CD4-positive, alpha-beta T cell (primary cell): ENCODE measurements at regions not wholly inside any gene's neighbourhood (a gene's known extent, or its start where the extent isn't known, plus 50 kb on each side); places are given as distances from the start of the nearest gene placed in this dataset.

Experiments
- ATAC-seq: fragments of 200-7000 bp; cut with Tn5 transposase; one replicate; pipeline ENCODE4 v1.10.0; 2022; ENCODE audit warnings: mild to moderate bottlenecking; ENCODE audit not compliant: poor library complexity
- CTCF ChIA-PET: fragments of 350-600 bp; sonication (Branson Sonifier 250); formaldehyde crosslinking; loops from one replicate; lab custom pipeline; 2021; ENCODE audit warnings: antibody characterized with exemption, inconsistent platforms; lab: Charles Lee
- POLR2A ChIA-PET: fragments of 350-600 bp; sonication (Branson Sonifier 250); formaldehyde crosslinking; loops from one replicate; lab custom pipeline; 2021; ENCODE audit warnings: antibody characterized with exemption, inconsistent platforms; lab: Charles Lee
- DNase-seq, 14 experiments: peaks; one replicate each; pipeline ENCODE4 v3.0.0-alpha.2; 2013 to 2020; ENCODE audit warnings: mixed read lengths in 2 of 14
- H3K27ac ChIP-seq, 2 donors: one replicate each; pipeline versions ENCODE4 v1.5.1 to v1.7.0; 2013; ENCODE audit warnings: low read length in 2 of 2, low read depth in 1 of 2, mild to moderate bottlenecking in 1 of 2
- H3K27me3 ChIP-seq, 2 experiments: 1 replicate in 1 of 2; 2 replicates in 1 of 2; pipeline versions ENCODE4 v1.6.1 to v1.7.0; 2013; ENCODE audit warnings: low read length in 2 of 2, control low read depth in 1 of 2, mild to moderate bottlenecking in 1 of 2, moderate library complexity in 1 of 2; ENCODE audit not compliant: insufficient read depth in 2 of 2, control insufficient read depth in 1 of 2
- H3K36me3 ChIP-seq: one replicate; pipeline ENCODE4 v1.6.1; 2013; ENCODE audit warnings: low read length, control low read depth; ENCODE audit not compliant: insufficient read depth
- H3K4me1 ChIP-seq: one replicate; pipeline ENCODE4 v1.6.1; 2013; ENCODE audit warnings: low read length, control low read depth; ENCODE audit not compliant: insufficient read depth
- H3K4me3 ChIP-seq: one replicate; pipeline ENCODE4 v1.5.1; 2013; ENCODE audit warnings: mild to moderate bottlenecking, low read length, moderate library complexity
- H3K9me3 ChIP-seq, 2 experiments: 1 replicate in 1 of 2; 2 replicates in 1 of 2; pipeline versions ENCODE4 v1.6.1 to v1.7.0; 2013; ENCODE audit warnings: low read length in 2 of 2, mild to moderate bottlenecking in 2 of 2, control low read depth in 1 of 2, moderate library complexity in 1 of 2; ENCODE audit not compliant: control insufficient read depth in 1 of 2, insufficient read depth in 1 of 2
- H3K27ac Mint-ChIP-seq: one replicate; pipeline ENCODE4 v1.8.0; 2020; ENCODE audit warnings: mixed read lengths
- H3K27me3 Mint-ChIP-seq: one replicate; pipeline ENCODE4 v1.8.0; 2021; ENCODE audit warnings: mixed read lengths
- H3K36me3 Mint-ChIP-seq: one replicate; pipeline ENCODE4 v1.8.0; 2021; ENCODE audit warnings: low read depth, mixed read lengths
- H3K4me1 Mint-ChIP-seq: one replicate; pipeline ENCODE4 v1.8.0; 2021; ENCODE audit warnings: low read depth, mixed read lengths
- H3K4me3 Mint-ChIP-seq: one replicate; pipeline ENCODE4 v1.8.0; 2020; ENCODE audit warnings: mild to moderate bottlenecking, mixed read lengths
- H3K9me3 Mint-ChIP-seq: one replicate; pipeline ENCODE4 v1.8.0; 2020; ENCODE audit warnings: mixed read lengths
- intact Hi-C, 2 experiments: fragments of 100-400 bp; cut with DNase I in 1 of 2; cut with micrococcal nuclease in 1 of 2; formaldehyde crosslinking; loops; one replicate each; pipeline versions ENCODE4 v1.15.1 to v1.9.0; 2023 to 2025; cut with DNase I, micrococcal nuclease
- TF ChIP-seq, protein P1 (sequence below): fragments of 200-600 bp; IDR thresholded peaks from one replicate; pipeline ENCODE4 v1.8.0; 2022; ENCODE audit warnings: antibody characterized with exemption, mild to moderate bottlenecking

DNA sequence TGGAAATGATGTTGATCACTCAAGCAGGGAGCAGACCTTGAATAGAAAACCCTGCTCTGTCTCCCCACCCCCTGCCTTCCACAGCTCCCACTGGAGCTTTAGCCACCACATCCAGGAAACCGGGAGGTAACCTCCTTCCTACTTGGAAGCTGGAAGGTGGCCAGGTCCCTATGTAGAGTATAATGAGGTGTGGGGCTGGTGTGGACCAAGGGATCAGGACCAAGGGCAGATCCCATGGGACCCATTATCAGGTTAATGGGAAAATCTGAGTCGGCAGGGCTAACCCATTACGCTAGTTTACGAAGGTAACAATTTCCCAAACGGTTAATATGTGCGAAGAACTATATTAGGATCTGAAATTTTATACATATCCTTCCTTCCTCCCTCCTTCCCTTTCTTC, 321.9 kb downstream of the MIAT start:
- Histone ChIP-seq H3K4me1 (no peaks in the 10 kb centered on the region), H3K27me3 (peaks cover 0 to 7% of the 10 kb centered on the region in 2 experiments), H3K27ac (no peak overlapping the region), H3K9me3 (no peaks in the 10 kb centered on the region), H3K36me3 (no peaks in the 10 kb centered on the region), H3K4me3 (no peak overlapping the region)
- DNase-seq: no peak
- Mint-ChIP-seq H3K4me1 (no peaks in the 10 kb centered on the region), H3K4me3 (no peak overlapping the region), H3K27ac (no peak overlapping the region), H3K36me3 (no peaks in the 10 kb centered on the region), H3K27me3 (peaks cover 5% of the 10 kb centered on the region), H3K9me3 (no peaks in the 10 kb centered on the region)
- ChIA-PET CTCF (no interaction called here), POLR2A (no interaction called here)
- TF ChIP-seq, protein P1, sequence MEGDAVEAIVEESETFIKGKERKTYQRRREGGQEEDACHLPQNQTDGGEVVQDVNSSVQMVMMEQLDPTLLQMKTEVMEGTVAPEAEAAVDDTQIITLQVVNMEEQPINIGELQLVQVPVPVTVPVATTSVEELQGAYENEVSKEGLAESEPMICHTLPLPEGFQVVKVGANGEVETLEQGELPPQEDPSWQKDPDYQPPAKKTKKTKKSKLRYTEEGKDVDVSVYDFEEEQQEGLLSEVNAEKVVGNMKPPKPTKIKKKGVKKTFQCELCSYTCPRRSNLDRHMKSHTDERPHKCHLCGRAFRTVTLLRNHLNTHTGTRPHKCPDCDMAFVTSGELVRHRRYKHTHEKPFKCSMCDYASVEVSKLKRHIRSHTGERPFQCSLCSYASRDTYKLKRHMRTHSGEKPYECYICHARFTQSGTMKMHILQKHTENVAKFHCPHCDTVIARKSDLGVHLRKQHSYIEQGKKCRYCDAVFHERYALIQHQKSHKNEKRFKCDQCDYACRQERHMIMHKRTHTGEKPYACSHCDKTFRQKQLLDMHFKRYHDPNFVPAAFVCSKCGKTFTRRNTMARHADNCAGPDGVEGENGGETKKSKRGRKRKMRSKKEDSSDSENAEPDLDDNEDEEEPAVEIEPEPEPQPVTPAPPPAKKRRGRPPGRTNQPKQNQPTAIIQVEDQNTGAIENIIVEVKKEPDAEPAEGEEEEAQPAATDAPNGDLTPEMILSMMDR: no peak
- no peak for ATAC-seq
- intact Hi-C loops: no loop called here

DNA sequence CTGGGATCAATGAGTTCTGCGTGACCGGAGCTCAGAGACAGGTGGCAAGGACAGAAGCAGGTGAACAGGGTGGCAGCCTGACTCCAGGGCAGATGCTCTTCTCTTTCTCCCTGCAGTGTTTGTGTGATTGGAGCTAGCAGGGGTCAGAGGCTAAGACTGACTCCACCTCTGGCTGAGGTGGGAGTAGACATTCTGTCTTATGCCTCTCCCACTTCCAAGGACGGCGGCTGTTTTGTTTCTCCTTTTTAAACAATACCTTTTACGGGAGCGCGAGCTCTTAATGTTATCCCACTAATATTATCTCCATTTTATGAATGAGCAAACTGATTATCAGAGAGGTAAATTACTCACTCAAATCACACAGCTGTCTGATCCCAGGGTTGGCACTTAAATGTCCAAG, 323.7 kb downstream of the MIAT start:
- Mint-ChIP-seq H3K4me3 (no peak overlapping the region), H3K27ac (no peak overlapping the region), H3K9me3 (no peaks in the 10 kb centered on the region), H3K4me1 (no peaks in the 10 kb centered on the region), H3K27me3 (peaks cover 5% of the 10 kb centered on the region), H3K36me3 (no peaks in the 10 kb centered on the region)
- no peaks in the 10 kb centered on the region for H3K9me3 ChIP-seq
- DNase-seq (no peak), ATAC-seq (no peak)
- peaks cover 0 to 7% of the 10 kb centered on the region in 2 experiments for H3K27me3 ChIP-seq
- no peak overlapping the region for H3K4me3 ChIP-seq
- no peaks in the 10 kb centered on the region for H3K36me3 ChIP-seq
- ChIA-PET POLR2A (no interaction called here), CTCF (no interaction called here)
- no peak overlapping the region for H3K27ac ChIP-seq
- intact Hi-C loops: no loop called here
- TF ChIP-seq, protein P1: no peak
- H3K4me1 ChIP-seq: no peaks in the 10 kb centered on the region

DNA sequence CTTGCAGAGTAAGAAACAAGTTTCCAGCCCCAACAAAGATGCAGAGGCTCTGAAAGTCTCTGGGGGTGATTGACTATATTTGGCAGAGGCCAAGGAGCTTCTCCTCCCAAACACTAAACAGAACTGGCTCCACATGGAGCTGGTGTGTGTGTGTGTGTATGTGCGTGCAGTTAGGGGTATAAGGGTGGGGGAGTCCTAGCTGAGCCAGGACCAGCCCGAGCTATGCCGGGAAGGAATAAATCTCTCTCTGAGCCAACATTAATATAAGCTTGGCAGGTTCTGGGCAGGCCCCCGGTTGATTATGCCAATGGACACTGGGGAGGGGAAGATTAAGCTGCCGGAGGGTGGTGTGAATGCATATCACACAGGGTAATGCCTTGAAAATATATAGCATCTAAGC, 324.2 kb downstream of the MIAT start:
- ChIA-PET POLR2A (no interaction called here), CTCF (no interaction called here)
- Histone ChIP-seq H3K4me3 (no peak overlapping the region), H3K9me3 (no peaks in the 10 kb centered on the region), H3K4me1 (no peaks in the 10 kb centered on the region), H3K27me3 (peaks cover 0 to 7% of the 10 kb centered on the region in 2 experiments), H3K36me3 (no peaks in the 10 kb centered on the region), H3K27ac (no peak overlapping the region)
- no peak for ATAC-seq
- intact Hi-C loops: no loop called here
- TF ChIP-seq, protein P1: no peak
- Mint-ChIP-seq H3K36me3 (no peaks in the 10 kb centered on the region), H3K9me3 (no peaks in the 10 kb centered on the region), H3K4me1 (no peaks in the 10 kb centered on the region), H3K27ac (no peak overlapping the region), H3K4me3 (no peak overlapping the region), H3K27me3 (peaks cover 5% of the 10 kb centered on the region)
- no peak for DNase-seq
